NCI-H2081 treated with DMSO at 0.1 percent for 48 hours (cell line): ENCODE measurements at regions not wholly inside any gene's neighbourhood (a gene's known extent, or its start where the extent isn't known, plus 50 kb on each side); places are given as distances from the start of the nearest gene placed in this dataset.

ENCODE experiments used
- DNase-seq: peaks from one replicate; lab custom pipeline; 2025; lab: John Stamatoyannopoulos, UW

- DNase-seq = no peak
These were observed 475.0 kb downstream of the TUSC7 start for GRCh38 chr3:117184574-117184973.

DNA sequence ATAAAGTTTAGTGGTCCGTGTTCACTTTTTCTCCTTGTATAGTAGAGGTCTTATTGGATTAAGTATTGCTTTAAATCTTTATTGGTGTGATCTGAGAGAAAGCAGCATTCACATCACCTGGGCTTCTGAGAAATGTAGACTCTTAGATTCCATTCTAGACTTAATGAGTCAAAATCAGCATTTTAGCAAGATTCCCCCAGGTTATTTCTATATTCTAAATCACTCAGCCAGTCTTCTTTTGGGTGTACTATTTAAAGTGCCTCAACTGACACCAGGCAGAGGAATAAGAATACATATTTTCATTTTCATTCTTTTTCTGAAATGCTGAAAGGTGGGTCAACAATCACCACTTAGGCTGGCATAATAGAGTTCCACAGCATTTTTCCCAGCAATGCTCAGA, 481.7 kb downstream of the TUSC7 start:
- DNase-seq = no peak

DNA sequence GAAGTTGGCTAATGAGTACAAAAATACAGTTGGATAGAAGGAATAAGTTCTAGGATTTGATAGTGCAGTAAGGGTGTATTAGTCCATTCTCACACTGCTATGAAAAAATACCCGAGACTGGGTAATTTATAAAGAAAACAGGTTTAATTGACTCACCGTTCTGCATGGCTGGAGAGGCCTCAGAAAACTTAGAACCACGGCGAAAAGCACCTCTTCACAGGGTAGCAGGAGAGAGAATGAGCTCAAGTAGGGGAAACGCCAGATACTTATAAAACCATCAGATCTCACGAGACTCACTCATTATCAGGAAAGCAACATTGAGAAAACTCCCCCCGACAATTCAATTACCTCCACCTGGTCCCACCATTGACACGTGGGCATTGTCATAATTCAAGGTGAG, 483.3 kb downstream of the TUSC7 start:
- no peak for DNase-seq

- DNase-seq = no peak
These were observed 483.8 kb downstream of the TUSC7 start for GRCh38 chr3:117193390-117193789.

- DNase-seq = no peak
These were observed 485.5 kb downstream of the TUSC7 start for GRCh38 chr3:117195034-117195433.

- DNase-seq = no peak
These were observed 491.4 kb downstream of the TUSC7 start for GRCh38 chr3:117200962-117201361.

DNA sequence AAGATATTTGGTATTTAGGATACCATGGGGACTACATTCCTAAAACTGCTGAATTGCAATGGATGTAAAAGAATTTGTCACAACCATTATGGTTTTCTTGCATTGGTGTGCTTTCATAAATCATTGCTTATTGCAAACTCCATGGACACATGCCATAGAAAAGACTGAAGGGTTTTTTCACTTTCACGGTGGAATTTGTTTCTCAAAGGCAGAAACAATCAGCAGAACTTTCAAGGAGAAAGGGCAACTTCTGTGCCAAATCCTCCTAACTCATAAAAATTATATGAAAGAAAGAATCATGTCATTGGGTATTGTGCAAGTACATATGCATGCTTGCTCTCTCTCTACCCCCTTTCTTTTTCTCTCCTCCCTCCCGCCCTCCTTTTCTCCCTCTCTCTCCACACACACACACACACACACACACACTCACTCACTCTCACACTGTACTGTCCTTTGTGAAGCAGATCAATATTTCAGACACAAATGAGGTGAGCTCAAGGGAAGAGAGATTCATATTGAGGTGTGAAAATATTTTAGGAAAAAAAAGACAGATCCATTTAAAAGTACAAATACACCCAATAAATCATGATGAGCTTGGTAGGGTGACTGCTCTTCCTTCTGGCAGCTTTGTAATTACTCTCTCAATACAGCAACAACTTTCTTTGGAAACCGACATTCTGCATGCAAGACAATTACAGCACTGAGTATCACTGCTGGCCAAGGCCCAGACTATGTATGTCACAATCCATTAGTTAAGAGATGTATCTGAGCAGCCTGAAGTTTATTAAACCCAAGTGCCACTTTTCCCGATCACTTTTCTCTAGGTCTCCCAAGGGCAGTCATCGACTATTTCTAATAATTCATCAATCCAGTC, 492.6 kb downstream of the TUSC7 start:
- DNase-seq = no peak

DNA sequence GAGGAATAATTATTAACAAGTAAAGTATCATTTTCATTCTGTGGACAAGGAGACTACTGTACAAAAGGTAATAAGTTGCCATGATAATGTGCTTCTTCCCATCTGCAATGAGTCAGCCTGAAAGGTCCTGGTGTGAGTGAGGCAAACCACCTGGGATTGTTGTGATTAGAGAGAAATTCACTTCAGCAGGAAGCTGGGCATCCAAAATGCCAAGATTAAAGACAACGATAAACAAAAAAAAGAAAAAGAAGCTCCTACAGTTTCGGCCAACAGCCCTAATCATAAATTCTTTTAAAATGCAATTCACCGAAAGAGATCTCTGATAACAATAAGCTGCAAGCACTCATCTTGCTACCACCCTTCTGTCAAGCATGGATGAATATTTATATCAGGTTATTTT, 507.8 kb downstream of the TUSC7 start:
- DNase-seq = no peak

DNA sequence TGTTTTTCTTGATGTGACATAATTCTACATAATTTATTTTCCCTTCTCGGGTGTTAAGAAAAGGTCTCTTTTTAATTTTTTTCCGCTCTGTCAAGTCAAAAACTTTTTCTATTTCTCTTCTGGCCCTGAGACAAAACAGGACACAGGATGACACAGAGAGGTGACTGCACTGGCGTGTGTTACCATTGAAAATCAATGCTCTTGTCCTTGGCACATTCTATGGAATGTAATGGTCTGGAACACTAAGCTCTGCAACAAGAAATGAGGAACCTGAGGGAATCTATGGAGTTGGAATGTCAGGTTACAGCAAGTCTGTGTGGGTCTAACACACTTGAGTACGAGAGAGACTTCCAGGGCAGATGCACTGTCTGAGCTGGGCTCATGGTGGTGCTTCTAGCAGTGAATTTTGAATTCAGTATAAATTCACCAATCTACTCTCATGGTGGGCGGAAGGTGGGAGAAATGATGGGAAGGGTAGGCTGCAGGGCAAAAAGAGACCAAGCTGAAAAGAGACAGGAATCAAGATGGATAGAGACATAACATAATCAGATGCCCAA, 508.3 kb downstream of the TUSC7 start:
- no peak for DNase-seq

- no peak for DNase-seq
These were observed 509.1 kb downstream of the TUSC7 start for GRCh38 chr3:117218641-117219048.

DNA sequence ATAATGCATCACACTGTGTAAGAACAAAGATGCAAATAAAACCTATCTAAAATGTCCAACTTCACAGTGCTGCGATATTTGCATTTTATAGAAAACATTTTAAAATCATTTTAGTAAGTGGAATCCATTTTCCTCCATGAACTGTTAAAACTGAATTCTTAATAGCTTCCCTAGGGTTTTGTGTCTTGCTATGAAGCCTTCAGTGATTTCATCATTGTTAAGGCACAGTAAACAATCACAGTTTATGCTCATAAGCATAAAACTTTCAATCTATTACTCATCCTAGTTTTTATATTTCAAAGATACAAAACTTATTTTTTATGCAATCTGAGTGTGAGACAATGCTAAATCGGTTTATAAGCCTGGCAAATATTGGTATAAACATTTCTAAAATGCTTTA, 509.7 kb downstream of the TUSC7 start:
- no peak for DNase-seq

DNA sequence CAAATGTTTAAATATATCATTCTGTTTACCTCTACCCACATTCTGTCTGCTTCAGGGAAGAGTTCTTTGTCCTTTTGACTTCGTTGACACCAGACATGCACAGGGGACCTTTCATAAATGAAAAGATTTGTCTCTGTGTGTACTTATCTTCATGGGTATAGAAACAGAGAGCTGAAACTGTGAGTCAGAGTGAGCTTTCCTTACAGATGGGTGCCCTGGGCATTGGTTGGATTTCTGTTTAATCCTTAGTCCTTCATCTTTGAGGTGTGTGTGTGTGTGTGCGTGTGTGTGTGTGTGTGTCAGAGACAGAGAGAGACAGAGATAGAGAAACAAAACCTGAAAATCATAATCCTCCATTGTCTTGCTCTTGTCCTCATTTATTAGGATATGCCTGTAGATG, 517.4 kb downstream of the TUSC7 start:
- no peak for DNase-seq

- DNase-seq = no peak
These were observed 518.9 kb downstream of the TUSC7 start for GRCh38 chr3:117228466-117228865.

DNA sequence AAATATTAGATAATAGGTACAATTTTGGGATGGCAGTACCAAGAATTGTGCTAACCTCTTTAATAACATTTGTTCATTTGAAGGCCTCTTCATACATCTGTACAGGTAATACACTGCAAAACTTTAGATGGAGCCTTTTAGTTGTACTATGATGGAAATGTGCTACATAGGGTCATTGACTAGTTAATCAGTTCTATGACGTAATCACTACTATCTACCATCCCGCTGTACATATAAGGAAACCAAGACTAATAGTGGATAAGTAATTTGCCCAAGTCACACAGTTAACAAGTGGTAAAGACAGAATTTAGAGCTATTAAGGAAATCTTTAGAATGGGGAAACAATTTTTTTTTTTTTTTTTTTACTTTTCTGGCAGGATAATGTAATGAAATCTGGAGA, 521.3 kb downstream of the TUSC7 start:
- no peak for DNase-seq

DNA sequence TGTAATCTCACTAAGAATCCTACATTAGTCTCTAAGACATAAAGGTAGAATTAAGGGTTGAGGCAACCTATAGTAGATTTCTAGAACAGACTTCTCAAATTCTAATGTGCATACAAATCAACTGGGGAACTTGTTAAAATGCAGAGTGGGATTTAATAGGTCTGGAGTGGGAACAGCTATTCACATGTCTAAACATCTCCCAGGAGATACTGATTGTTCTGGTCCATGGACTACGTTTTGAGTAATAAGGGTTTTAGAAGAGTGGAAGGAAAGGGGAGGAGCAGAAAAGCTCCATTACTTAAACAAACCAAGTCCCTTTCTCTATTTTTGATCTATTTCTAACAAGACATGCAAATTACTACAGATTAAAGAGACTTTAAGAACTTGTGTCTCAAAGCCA, 524.8 kb downstream of the TUSC7 start:
- DNase-seq = no peak

DNA sequence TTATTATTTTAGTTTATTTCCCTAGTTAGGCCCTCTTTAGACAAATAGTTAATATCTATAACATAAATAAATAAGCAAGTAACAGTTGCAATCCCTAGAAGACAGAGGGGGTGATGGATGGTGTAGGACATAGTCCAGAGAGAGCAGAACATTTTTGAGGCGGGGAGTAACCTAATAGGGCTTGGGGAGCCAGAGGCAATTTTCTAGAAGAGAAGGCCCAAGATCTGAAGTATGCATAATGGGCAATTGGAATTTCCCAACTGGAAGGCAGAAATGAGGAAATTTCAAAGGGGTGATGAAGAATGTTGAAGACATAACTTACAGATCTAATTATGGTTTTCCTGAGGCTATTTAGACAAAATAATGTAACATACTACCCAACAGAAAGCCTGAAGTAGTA, 525.7 kb downstream of the TUSC7 start:
- DNase-seq = no peak

DNA sequence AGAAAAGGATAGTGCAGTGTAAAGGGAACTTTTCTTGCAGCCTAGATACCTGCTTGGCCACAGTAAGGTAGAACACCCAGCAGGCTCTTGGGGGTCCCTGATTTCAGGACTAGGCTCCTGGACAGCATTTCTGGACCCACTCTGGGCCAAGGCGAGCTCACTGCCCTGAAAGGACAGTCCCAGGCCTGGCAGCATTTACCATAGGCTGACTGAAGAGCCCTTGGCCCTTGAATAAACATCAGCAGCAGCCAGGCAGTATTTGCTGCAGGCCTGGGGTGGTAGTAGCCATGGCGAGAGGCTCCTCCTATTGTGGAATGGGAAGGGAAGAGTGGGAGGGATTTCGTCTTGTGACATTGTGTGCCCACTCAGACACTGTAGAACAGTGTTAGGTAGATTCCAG, 529.2 kb downstream of the TUSC7 start:
- DNase-seq = no peak

- no peak for DNase-seq
These were observed 534.1 kb downstream of the TUSC7 start for GRCh38 chr3:117243657-117244056.

GRCh38 chr3:117246771-117247555, 537.4 kb downstream of the TUSC7 start:
- DNase-seq = no peak

DNA sequence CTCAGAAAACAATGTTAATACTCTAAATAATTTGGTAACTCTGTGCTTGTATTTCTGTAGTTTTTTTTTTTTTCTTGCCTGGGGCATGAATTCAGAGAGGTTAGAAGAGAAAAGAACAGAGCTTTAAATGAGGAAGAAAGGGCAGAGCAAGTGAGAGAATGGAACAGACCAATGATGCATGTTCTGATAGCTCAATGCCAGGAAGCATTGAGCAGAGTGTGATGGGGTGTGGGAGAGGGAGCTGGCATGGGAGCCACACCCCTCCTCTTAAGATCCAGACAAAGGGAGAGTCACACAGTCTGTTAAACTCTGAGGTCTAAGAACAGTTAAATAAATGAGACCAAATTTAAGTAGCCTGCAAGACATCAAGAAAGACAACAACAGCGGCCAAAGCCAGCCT, 538.6 kb downstream of the TUSC7 start:
- DNase-seq = no peak

GRCh38 chr3:117252208-117252607, 542.6 kb downstream of the TUSC7 start:
- no peak for DNase-seq

DNA sequence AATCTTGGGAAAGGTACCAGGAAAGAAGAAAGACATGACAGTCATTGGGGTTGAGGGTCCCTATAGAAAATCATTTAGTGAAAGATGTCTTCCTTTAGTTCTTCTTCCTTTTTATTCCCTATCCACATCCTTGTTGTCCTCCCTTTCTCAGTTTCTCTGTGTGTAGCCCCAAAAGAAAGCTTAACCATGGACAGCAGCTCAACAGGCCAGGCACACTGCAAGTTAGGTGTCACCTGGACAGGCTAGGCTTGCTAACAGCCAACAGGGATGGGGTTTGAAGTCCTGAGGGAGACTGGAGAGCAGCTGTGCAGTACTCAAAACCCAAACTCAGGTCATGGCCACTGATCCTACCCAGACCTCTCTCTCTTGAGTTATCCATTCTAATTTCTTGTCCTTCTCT, 543.1 kb downstream of the TUSC7 start:
- DNase-seq = no peak

DNA sequence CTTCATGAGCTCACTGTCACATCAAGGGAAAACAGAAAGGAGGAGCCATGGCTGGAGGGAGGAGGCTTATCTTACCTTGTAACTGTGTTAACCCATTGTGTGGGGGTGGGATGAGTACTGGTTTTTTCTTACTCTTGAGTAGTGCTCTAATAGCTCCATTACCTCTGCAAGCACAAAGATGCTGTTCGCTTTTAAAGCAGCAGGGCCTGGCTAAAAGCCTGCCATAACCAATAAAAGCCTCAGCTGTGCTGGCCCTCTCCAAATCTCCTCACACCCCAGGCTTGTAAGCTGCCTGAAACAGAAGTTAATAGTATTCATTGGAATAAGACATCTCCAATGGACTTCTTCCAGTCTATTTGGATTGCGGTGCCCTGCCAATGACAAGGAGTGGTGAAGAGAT, 544.1 kb downstream of the TUSC7 start:
- no peak for DNase-seq
